Left renal pelvis (tissue), 4 donors: ENCODE measurements at regions not wholly inside any gene's neighbourhood (a gene's known extent, or its start where the extent isn't known, plus 50 kb on each side); places are given as distances from the start of the nearest gene placed in this dataset.
A peak's percentile ranks its signal among the peaks of the same experiment; 100 is the strongest.
"Not testable (repeated sequence)": the region's sequence is repeated elsewhere in the genome, so short reads cannot be mapped to it uniquely, and the experiment has no call there.

Experiments used
- DNase-seq, 4 donors: peaks; one replicate each; pipeline ENCODE4 v3.0.0-alpha.2; 2013; ENCODE audit warnings: low read depth in 4 of 4, low spot score in 3 of 4

DNA sequence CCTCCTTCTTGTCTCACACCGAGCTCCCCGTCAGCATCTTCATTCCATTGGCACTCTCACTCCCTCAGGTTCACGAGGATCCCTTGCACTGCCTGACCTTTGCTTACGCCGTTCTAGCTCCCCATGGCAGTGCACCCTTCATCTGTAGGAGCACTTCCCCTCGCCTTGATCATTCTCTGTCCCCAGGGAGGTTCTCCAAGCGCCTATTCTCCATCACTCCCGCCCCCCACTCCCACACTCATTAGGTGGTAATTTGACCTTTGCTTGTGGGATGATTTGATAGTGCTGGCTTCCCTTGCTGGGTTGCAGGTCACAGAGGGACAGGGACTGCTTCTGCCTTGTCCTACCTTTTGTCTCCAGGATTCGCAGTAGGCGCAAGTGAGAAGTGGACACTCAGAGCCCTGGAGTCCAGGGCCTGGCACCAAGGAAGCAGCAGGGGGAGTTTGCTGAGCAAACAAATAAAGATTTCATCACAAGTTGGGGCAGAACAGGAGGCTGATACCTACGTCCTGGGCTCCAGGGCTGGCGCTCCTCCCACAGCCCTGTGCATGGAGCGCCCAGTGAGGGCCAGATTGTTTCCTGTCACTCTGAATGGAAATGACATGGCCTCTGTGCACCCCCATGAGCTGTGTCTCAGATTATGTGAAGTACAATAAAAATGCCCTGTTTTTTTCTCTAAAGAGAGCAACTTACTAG, 82.0 kb upstream of the RUNX3 start:
- DNase-seq: no peak

DNA sequence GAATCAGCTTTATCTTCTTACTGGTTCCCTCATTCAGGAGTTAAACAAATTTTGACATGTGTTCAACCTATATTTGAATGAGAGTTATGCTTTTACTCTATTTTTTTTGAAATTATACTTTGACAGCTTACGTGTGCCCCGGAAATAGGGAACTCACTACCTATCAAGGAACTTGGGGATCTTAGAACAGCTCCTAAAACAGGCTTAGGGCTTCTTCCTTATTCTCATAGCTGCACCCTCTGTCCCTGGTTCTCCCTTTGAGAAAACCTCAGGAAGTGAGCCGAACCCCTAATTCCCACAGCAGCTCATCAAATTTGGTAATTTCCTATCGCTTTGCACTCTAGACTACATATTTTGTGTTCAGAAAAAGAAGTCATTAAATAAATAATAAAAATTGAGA, 81.2 kb upstream of the RUNX3 start:
- DNase-seq: no peak

DNA sequence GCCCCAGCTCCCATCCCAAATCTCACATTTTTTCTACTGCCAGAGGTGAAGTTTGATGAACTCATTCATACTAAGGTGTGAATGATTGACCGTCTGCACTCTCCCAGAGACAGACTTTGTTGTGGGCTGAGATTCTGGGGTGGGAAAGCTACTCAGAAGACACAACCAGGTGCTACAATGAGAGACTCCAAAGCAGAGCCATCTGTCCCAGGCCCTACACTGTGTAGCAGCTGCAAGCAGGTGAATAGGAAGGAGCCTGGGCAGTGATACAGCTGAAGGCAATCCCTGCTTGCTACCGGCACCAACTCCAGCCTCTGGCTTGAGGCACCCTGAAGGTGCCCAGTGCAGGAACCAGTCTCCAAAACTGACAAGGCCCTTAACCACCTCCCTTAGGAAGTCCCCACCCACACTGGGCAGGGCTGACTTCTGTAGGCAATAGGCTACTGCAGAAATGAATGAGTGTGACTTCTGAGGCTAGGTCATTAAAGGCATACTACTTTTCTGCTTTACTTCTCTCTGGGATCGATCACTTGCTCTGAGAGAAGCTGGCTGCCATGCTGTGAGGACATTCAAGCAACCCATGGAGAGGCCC, 79.7 kb upstream of the RUNX3 start:
- no peak for DNase-seq

DNA sequence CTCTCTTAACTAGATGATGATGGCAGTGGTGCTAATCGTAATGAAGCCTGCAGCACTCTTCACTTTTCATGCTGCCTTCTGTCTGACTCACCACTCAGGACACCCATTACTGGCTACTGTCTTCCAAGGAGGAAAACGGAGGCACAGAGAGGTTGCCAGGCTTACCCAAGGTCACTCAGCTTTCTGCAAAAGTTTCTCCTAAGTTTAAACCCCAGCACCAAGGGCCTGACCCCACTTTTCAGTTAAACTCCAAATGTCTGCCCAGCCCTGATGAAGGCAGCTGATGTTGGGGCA, 78.1 kb upstream of the RUNX3 start:
- DNase-seq: no peak

DNA sequence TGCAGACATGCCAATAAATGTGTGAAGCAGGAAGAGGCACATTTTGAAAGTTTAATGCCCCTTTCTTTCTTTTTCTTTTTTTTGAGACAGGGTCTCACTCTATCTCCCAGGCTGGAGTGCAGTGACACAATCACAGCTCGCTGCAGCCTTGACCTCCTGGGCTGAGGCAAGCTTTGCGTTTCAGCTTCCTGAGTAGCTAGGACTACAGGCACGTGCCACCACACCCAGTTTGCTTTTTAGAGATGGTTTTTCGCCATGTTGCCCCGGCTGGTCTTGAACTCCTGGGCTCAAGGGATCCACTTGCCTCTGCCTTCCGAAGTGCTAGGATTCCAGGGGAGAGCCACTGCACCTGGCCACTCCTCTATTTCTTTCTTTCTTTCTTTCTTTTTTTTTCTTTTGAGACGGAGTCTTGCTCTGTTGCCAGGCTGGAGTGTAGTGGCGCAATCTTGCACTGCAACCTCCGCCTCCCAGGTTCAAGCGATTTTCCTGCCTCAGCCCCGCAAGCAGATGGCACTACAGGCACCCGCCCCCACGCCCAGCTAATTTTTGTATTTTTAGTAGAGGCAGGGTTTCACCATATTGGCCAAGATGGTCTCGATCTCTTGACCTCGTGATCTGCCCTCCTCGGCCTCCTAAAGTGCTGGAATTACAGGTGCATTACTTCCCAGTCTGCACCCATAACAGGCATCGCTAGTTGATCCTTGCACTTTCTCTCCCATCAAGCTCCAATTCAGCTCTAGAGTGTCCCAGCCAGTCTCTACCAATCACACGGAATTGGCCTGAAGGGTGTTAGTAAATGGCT, 77.5 kb upstream of the RUNX3 start:
- not testable (repeated sequence) for DNase-seq

DNA sequence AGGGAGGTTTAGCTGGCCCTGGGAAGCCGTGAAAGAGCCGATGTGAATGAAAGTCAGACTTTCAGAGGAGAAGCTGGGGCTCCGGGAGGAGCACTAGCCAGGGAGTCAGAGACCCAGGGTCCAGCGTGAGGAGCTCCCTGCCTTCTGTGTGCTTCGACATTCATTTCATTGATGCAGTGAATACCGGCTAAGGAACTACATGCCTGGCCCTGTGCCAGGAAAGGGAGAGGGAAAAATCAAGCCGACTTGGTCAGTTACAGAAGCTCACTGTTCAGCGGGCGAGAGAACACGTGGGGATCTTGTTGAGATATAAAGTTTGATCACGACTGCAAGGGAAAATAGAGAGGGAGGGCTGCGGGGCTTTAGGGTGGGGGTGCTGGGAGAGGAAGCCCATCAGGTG, 76.7 kb upstream of the RUNX3 start:
- DNase-seq: peak in 3 of 4 donors; percentile 33 to 47 (median 45)

DNA sequence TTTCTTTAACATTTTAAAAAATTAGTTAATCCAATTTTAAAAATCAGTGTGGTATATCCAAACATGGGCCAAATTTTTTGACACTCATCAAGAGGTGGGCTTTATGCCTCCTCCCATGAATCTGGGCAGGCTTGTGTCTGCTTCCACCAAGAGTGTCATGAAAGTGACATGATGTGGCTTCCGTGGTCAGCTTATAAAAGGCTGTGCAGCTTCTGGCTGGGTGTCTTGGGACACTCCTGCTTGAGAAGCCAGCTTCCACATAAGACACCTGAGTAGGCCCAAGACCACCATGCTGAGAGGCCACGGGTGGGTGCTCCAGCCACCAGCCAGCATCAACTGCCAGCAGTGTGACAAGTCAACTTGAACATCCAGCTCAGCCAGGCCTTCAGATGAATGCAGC, 74.3 kb upstream of the RUNX3 start:
- DNase-seq: no peak

DNA sequence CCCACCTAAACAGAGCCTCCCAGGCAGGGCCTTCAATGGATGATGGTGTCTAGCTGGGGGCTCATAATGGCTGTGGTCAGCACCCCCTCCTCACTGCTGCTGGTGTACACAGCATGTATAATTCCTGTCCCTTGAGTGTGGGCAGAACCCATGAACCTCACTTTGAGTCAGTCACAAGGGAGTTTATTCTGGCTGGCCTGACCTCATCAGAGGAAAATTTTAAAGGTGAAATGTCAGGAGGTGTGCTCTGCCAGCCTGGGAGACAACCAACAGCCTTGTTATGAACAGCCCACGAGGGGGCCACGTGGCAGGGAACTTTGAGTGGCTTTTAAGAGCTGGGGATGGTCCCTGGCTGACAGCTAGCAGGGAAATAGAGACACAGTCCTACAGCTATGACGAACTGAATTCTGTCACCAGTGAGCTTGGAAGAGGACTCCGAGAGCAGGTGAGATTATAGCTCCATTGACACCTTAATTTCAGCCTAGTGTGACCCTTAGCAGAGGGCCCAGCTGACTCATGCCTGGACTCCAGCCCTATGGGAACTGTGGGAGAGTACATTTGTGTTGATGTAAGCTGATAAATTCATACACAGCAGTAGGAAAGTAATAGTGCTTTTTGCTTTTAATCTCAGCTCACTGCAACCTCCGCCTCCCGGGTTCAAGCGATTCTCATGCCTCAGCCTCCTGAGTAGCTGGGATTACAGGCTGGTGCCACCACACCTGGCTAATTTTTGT, 73.5 kb upstream of the RUNX3 start:
- no peak for DNase-seq

DNA sequence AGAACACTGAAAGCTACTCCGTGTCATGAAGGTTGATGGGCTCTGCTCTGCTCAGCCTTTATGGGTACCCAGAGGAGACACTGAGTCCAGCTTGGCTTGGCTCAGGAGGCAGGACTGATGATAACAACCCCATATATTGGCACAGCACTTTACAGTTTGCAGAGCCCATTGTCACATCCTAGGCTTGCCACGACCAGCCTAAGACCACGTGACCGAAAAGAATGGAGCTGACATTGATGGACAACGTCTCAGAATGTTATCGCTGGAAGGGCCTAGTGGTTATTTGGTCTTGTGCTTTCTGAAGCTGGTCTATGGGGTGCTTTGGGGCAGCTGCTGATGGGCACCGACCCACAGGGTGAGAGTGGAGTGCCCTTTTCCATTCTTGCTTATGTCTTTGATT, 72.9 kb upstream of the RUNX3 start:
- no peak for DNase-seq

DNA sequence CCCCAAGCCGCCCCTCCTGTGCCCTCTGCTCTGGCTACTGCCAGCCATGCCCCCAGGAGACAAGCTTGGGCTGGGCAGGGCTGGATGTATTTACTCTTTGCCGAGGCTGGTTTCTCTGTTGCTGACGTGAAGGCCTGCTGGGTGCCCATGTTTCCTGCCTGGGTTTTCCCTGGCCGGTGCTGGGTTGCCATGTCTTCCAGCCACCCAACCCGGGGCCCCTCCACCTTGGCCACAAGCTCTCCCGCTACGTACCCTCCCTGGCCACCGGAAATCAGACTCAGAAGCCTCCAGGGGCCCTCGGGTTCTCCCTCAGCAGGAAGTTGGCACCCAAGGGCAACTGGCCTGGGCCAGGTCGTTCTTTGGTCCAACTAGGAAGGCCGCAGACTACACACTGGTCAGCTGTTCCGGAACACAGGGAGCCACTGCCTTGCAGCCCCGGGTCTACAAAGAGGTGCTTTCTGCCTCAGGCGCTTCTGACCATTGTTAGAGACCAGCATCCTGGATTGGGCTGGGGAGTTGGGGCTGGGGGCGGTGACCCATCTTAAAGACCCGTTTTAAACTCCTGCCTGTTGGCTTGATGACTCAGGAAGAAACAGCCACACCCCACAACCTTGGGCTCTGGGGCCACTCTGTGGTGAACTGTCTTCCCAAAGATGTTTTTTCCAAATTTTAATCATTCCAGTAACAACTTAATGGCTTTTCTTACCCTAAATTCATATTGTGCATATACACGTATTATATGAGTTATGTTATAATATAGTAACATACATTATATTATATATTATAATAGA, 71.2 kb upstream of the RUNX3 start:
- no peak for DNase-seq

DNA sequence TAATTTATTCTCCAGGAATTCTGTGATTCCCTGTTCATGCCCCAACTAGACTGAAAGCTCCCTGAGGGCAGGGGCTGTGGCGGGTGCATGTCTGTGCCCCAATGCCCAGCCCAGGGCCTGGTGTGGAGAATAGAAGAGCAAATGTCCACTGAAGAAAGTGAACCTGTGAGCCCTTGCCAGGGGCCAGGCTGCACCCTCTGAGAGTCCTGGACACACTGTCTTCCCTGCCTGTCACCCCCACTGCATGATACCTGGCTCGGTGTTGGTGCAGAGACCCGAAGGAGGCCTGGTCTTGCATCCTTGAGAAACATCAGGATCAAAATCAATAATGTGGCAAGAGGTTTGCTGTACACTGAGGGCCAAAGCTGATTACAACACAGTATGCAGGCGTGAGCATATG, 69.8 kb upstream of the RUNX3 start:
- no peak for DNase-seq

DNA sequence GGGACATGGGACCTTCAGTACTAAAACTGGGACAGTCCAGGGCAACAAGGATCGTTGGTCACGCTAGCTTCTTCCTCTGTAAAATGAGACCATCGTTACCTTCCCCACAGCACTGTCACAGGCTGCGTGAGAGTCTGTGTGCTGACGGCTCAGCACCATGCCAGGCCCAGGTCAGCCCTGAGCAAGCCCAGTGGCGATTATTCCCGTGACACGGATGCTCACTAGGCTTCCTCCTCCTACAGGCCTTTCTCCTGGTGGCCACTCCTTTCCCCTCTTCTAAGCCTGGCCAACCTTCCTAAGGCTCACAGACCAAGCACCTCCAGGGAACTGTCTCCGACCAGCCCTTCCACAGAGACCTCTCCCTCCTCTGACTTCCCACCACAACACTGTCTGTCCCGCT, 69.3 kb upstream of the RUNX3 start:
- DNase-seq: no peak

DNA sequence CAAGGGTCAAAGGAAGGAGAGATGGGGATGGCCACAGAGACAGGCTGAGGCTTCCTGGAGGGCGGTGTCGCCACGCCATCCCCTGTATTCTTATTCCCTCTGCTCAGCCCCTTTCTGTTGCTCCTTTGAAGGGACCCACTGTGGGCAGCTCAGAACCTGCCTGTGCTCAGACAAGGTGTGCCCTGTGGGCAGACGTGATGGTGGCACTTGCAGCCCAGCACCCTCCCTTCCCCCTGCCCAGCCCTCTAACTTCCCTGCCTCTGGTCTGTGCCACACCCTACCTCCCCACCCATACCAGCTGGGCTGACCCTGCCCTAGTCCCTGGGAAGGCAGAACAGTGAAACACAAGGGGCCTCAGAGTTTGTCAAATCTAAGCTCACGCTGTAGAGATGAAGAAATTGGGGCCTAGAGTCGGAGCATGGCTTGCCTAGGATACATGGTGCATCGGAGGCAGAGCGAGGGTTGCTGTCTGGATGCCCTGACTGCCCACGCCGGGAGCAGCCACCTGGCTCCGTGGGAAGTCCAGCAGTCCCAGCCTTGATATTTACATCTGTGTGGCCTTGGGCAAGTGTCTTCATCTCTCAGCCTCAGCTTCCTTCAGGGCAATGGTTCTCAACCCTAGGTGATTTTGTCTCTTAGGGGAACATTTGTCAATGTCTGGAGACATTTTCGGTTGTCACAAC, 68.6 kb upstream of the RUNX3 start:
- DNase-seq: no peak

DNA sequence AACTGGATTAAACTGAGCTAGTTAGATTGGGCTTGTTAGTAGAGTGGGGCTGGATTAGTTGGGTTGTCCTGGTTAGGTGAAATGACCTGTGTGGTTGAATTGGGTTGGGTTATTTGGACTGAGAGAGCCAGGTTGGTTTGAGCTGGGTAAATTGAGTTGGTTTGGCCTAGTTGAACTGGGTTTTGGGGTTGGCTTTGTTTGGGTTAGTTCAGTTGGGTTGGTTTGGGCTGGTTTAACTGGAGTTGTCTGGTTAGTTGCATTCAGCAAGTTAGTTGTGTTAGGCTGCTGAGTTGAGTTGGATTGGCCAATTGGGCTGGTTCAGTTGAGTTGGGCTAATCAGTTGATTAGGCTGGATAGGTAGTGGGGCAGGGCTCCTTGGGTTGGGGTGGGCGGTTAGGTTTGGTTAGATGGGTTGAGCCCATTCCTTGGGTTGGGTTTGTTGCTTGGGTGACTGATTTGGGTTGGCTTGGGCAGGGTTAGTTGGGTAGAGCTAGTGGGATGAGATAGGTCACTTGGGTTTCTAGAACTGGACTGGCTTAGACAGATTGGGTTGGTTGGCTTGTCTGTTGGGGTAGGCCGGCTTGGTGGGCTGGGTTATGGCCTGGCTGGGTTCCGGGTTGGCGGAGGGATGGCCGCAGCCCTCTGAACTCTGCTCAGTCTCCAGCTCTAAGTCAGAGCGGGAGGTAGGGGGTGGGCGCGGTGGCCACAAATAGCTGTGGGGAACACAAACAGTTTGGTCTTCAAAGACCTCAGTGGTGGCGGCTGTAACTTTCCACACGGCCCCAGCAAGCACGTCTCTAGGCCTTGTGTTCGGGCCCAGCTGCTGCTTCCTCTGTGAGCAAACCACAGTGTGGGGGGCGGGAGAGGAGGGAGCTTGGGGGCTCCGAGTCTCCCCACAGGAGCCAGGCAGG, 67.2 kb upstream of the RUNX3 start:
- no peak for DNase-seq

DNA sequence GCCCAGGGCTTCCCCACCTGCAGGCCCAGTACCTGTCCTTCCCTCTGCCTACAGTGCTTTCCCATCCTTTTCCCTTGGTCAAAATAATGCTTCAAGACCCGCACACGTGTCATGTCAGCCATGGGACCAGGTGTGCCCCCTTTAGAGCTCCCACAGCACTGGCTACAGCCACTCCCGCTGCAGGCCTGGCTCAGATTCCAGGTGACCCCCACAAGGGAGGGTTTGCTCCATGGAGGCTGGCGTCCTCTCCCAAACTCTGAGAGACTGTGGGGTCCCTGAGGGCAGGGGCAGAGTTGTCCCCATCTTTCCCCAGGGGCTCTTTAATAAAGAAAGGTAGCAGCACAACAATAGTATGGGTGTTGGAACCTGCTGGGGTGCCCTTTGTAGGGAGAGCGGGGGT, 66.4 kb upstream of the RUNX3 start:
- DNase-seq: no peak

DNA sequence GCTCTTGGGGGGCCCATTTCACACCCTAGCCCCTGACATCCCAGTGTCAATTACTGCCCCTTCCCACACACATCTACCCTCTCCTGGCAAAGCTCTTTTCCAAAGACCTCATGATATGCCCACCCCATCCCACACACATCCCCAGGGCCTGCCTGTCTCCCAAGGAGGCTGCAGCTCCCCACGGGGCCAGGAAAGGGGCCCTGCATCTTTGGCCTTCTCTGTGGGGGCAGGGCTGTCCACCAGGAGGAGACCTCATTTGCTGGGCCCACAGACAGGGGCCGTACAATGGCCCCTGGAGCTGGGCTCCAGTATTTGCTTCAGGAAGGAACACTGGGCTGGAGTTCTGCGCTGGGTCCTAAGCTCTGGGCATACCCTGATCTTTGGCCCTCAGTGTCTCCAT, 65.6 kb upstream of the RUNX3 start:
- no peak for DNase-seq

DNA sequence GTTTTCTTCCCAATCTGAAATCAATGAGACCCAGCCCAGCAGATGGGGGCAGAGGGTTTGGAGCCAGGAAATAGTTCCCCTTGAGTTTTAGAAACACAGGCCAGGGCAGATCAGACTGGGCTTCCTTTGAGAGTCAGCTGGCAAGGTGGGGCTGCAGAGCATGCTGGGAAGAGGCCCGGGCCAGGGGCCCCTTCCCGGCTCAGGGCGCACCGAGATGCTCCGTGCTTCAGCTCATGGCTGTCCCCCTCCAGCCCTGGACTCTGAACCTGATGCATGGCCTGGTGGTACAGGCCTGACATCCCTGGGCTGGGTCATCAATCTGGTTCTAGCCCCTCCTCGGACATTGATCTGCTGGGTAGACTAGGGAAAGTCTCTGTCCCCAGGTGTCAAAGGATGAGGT, 65.1 kb upstream of the RUNX3 start:
- DNase-seq: no peak

DNA sequence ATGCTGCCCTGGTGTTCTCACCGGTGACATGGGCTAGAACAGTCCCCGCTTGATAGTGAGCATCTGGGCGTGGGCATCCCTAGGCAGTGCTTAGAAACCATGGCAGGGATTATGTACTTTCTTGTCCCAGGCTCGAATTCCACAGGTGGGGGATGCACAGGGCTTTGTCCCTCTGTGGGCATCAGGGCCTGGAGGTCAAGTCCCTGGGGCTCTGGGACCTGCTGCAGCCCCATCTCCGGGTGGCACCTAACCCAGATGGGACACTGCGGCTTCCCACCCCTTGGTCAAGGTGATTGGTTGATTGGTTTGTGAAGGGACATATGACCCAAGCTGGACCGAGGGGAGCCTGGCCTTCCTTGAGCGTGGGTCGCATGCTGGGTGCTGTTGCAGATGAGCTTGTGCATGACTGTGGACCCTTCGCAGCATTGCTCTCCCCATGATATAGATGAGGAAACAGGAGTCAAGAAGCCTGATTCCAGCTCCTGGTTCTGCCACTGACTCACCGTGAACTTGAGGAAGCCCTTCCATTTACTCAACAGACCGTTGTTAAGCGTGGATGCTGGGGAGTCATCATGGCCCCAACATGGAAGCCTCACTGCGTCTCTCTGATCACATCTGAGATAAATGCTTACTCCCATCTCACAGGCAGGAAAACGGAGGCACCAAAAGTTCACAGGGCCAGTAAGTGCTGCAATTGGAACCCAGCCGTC, 64.0 kb upstream of the RUNX3 start:
- no peak for DNase-seq
